Suprapubic skin (tissue), 4 donors: ENCODE measurements at regions not wholly inside any gene's neighbourhood (a gene's known extent, or its start where the extent isn't known, plus 50 kb on each side); places are given as distances from the start of the nearest gene placed in this dataset.
A peak's percentile ranks its signal among the peaks of the same experiment; 100 is the strongest.
"Not testable (repeated sequence)": the region's sequence is repeated elsewhere in the genome, so short reads cannot be mapped to it uniquely, and the experiment has no call there.

Experiments used
- DNase-seq, 2 donors: peaks; one replicate each; pipeline ENCODE4 v3.0.0-alpha.2; 2019; ENCODE audit warnings: low spot score in 2 of 2
- H3K27ac ChIP-seq: fragments of 200-600 bp; sonication (generic); one replicate; pipeline ENCODE4 v1.5.1; 2019
- H3K27me3 ChIP-seq: fragments of 200-600 bp; sonication (generic); one replicate; pipeline ENCODE4 v1.5.1; 2019
- H3K36me3 ChIP-seq: fragments of 200-600 bp; sonication (generic); one replicate; pipeline ENCODE4 v1.5.1; 2019
- H3K4me1 ChIP-seq: fragments of 200-600 bp; sonication (generic); one replicate; pipeline ENCODE4 v1.5.1; 2019
- H3K4me3 ChIP-seq: fragments of 200-600 bp; sonication (generic); one replicate; pipeline ENCODE4 v1.5.1; 2019; ENCODE audit warnings: mild to moderate bottlenecking
- H3K9me3 ChIP-seq: fragments of 200-600 bp; sonication (generic); one replicate; pipeline ENCODE4 v1.5.1; 2019
- POLR2A ChIP-seq, 2 donors: fragments of 450-650 bp; IDR thresholded peaks; one replicate each; pipeline ENCODE4 v1.6.1; 2017; ENCODE audit warnings: antibody characterized with exemption in 2 of 2, mild to moderate bottlenecking in 2 of 2, moderate library complexity in 2 of 2
- WGBS: methylation state at CpG from one replicate; pipeline ENCODE4 v1.1.5; 2018; 5-methylcytosine and 5-hydroxymethylcytosine counted together

DNA sequence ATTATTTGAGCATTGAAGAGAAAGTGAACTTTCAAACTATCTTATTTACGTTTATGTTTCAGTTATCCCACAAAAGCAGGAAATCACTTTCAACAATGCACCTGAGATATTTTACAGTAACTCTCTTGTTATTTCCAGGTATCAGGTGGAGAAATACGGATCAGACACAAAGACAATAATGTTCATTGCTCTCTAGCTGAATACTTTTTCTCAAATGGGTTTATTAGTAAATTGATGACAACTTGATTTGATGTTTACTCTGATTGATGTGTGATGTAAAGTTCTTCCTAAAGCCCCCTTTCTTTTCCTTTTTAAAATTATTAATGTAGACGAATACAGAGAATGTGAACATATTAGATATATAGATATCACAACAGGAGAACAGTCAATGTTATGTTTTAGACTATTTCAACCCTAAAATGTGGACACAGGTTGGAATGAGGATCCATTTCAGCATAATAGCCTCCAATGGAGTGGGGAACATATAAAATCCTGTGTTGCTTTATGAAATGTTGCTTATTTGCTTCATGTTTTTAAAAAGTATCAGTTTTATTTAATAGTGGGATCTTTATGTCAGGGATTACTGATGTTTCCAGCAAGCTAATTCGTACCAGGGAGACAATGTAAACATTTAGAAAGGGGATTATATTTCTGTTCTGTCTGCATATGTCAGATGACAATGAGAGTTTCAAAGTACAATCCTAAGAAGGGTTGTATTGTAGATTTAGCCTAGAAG lies 1522.3 kb upstream of the TPTE start:
- H3K4me1 ChIP-seq = no peaks in the 10 kb centered on the region
- H3K9me3 ChIP-seq = peaks cover 16% of the 10 kb centered on the region
- H3K27ac ChIP-seq = no peak overlapping the region
- DNase-seq = no peak
- no peak overlapping the region for H3K4me3 ChIP-seq
- TF ChIP-seq POLR2A (IDR thresholded peaks at IDR 0.05) = no peak
- WGBS = 26% methylated on average over 4 of the region's 4 CpGs
- H3K36me3 ChIP-seq = no peaks in the 10 kb centered on the region
- H3K27me3 ChIP-seq = no peaks in the 10 kb centered on the region

DNA sequence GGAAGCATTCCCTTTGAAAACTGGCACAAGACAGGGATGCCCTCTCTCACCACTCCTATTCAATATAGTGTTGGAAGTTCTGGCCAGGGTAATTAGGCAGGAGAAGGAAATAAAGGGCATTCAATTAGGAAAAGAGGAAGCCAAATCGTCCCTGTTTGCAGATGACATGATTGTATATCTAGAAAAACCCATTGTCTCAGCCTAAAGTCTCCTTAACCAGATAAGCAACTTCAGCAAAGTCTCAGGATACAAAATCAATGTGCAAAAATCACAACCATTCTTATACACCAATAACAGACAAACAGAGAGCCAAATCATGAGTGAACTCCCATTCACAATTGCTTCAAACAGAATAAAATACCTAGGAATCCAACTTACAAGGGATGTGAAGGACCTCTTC lies 1521.3 kb upstream of the TPTE start:
- not testable (repeated sequence) for H3K27me3 ChIP-seq, H3K36me3 ChIP-seq, H3K4me3 ChIP-seq, DNase-seq, H3K4me1 ChIP-seq, H3K27ac ChIP-seq
- H3K9me3 ChIP-seq = peaks cover 16% of the 10 kb centered on the region
- WGBS = 2% methylated on average over 1 of the region's 1 CpG

DNA sequence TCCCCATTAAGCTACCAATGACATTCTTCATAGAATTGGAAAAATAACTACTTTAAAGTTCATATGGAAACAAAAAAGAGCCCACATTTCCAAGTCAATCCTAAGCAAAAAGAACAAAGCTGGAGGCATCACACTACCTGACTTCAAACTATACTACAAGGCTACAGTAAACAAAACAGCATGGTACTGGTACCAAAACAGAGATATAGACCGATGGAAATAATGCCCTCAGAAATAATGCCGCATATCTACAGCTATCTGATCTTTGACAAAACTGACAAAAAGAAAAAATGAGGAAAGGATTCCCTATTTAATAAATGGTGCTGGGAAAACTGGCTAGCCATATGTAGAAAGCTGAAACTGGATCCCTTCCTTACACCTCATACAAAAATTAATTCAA lies 1520.7 kb upstream of the TPTE start:
- H3K9me3 ChIP-seq = peaks cover 16% of the 10 kb centered on the region
- 78% methylated on average over 2 of the region's 2 CpGs for WGBS
- H3K4me1 ChIP-seq, DNase-seq, H3K27ac ChIP-seq, H3K4me3 ChIP-seq, H3K27me3 ChIP-seq, H3K36me3 ChIP-seq: not testable (repeated sequence)

DNA sequence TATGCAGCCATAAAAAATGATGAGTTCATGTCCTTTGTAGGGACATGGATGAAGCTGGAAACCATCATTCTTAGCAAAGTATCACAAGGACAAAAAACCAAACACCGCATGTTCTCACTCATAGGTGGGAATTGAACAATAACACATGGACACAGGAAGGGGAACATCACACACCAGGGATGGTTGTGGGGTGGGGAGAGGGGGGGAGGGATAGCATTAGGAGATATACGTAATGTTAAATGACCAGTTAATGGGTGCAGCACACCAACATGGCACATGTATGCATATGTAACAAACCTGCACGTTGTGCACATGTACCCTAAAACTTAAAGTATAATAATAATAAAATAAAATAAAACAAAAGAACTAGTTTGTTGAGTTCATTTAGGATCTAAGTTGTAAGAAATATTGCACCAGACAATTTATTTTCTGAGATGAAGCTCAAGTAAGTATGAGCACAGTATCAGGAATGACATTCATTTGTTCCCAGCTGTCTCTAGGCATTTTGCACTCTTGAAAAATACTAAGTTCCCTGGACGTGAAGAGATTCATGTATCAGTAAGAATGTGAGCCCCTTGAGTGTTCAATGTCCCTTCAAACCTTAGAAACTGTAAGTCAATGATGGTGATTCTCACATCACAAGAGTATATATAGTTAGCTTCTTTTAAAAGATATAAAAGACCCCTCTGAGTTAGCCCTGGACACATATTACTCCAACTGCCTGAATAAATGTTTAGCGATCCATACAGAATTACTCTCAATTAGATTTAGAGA lies 1519.3 kb upstream of the TPTE start:
- not testable (repeated sequence) for H3K4me3 ChIP-seq, H3K36me3 ChIP-seq, H3K27me3 ChIP-seq, H3K4me1 ChIP-seq, H3K27ac ChIP-seq, DNase-seq
- peaks cover 16% of the 10 kb centered on the region for H3K9me3 ChIP-seq
- WGBS = 52% methylated on average over 5 of the region's 5 CpGs

DNA sequence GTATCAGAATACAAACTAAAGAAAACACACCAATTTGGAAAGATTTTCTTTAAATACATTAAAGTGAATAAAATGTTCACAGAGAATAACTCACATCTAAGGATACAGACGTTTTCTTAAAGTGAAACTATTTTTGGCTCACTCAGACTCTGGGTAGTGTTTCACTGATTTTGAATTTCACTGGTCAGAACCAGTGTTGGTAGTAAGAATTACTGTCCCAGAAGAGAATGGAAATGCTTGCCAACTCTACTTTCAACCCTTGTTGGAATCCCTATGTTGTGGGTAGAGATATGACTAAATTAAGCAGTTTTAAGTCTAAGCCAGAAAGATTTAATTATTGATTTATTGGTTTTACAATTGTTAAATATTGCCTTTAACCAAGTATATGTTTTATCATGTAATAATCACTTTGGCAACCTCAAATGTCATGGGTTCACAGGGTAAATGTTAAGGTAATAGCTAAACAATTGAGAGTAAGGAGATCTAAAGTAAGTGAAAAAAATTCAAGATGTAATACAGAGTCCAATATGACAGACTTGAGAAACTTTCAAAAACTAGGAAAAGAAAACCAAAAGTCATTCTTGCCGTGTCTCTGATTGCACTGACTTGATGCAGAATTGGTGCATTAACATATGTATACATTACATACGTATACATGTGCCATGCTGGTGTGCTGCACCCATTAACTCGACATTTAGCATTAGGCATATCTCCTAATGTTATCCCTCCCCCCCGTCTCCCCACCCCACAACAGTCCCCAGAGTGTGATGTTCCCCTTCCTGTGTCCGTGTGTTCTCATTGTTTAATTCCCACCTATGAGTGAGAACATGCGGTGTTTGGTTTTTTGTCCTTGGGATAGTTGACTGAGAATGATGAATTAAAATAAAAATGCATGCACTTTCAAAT lies 1517.2 kb upstream of the TPTE start:
- WGBS = 51% methylated on average over 7 of the region's 7 CpGs

GRCh38 chr21:9004815-9005518 lies 1516.4 kb upstream of the TPTE start:
- peak in 1 of 2 donors; percentile 80 for DNase-seq
- not testable (repeated sequence) for H3K4me1 ChIP-seq, H3K27me3 ChIP-seq, H3K27ac ChIP-seq, H3K4me3 ChIP-seq, H3K36me3 ChIP-seq
- 50% methylated on average over 3 of the region's 3 CpGs for WGBS
- peaks cover 27% of the 10 kb centered on the region for H3K9me3 ChIP-seq

More for the DNA sequence above, 1517.2 kb upstream of the TPTE start:
- not testable (repeated sequence) for H3K27ac ChIP-seq, H3K4me1 ChIP-seq, H3K36me3 ChIP-seq, H3K4me3 ChIP-seq, DNase-seq, H3K27me3 ChIP-seq
- H3K9me3 ChIP-seq = peaks cover 23% of the 10 kb centered on the region

GRCh38 chr21:9005671-9006070 lies 1515.7 kb upstream of the TPTE start:
- H3K9me3 ChIP-seq = peaks cover 20% of the 10 kb centered on the region
- H3K27me3 ChIP-seq, H3K4me3 ChIP-seq, H3K36me3 ChIP-seq, H3K4me1 ChIP-seq, DNase-seq, H3K27ac ChIP-seq: not testable (repeated sequence)
- WGBS = 62% methylated on average over 1 of the region's 1 CpG

- H3K4me3 ChIP-seq, H3K27ac ChIP-seq, H3K4me1 ChIP-seq, H3K27me3 ChIP-seq, DNase-seq, H3K36me3 ChIP-seq: not testable (repeated sequence)
- H3K9me3 ChIP-seq = peaks cover 16% of the 10 kb centered on the region
These were observed 1515.3 kb upstream of the TPTE start for GRCh38 chr21:9006111-9006510.

DNA sequence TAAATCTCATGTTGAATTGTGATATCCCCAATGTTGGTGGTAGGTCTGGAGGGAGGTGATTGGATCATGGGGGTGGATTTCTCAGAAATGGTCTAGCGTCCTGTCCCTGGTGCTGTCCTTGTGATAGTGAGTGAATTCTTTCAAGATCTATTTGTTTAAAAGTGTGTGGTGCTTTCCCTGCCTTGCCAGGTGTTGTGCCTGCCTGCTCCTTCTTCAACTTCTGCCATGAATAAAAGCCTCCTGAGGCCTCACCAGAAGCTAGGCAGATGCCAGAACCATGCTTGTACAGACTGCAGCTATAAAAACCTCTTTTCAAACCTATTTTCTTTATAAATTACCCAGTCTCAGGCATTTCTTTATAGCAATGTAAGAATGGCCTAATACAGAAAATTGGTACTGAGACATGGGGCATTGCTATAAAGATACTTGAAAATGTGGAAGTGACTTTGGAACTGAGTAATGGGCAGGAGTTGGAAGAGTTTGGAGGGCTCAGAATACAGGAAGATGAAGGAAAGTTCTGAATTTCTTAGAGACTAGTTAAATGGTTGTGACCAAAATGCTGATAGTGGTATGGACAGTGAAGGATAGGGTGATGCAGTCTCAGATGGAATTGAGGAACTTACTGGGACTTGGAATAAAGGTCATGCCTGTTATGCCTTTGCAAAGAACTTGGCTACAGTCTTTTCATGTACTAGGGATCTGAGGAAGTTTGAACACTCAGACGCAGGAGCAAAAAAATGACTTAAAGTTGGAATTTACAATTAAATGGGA lies 1514.6 kb upstream of the TPTE start:
- WGBS = 38% methylated on average over 2 of the region's 2 CpGs
- not testable (repeated sequence) for H3K27ac ChIP-seq, H3K4me3 ChIP-seq, H3K4me1 ChIP-seq, DNase-seq, H3K36me3 ChIP-seq, H3K27me3 ChIP-seq
- H3K9me3 ChIP-seq = peaks cover 16% of the 10 kb centered on the region
